GM21529 (cell line): ENCODE measurements at regions not wholly inside any gene's neighbourhood (a gene's known extent, or its start where the extent isn't known, plus 50 kb on each side); places are given as distances from the start of the nearest gene placed in this dataset.
"Not testable (repeated sequence)": the region's sequence is repeated elsewhere in the genome, so short reads cannot be mapped to it uniquely, and the experiment has no call there.

ENCODE experiments used
- ATAC-seq: cut with Tn5 transposase; IDR thresholded peaks from one replicate; pipeline ENCODE4 v1.9.1; 2021; ENCODE audit not compliant: unreplicated experiment

- ATAC-seq = no peak
Measured at GRCh38 chr16:63684149-63685101, 1437.4 kb downstream of the CDH11 start.

- ATAC-seq = no peak
Measured at GRCh38 chr16:63682844-63683243, 1439.0 kb downstream of the CDH11 start.

GRCh38 chr16:63672493-63672892 lies 1449.4 kb downstream of the CDH11 start:
- no peak for ATAC-seq

- ATAC-seq = no peak
Measured at GRCh38 chr16:63663155-63663554, 1458.7 kb downstream of the CDH11 start.

- no peak for ATAC-seq
Measured at GRCh38 chr16:63655846-63656245, 1466.0 kb downstream of the CDH11 start.

GRCh38 chr16:63653044-63653839 lies 1468.6 kb downstream of the CDH11 start:
- ATAC-seq = no peak

- no peak for ATAC-seq
Measured at GRCh38 chr16:63652091-63652490, 1469.8 kb downstream of the CDH11 start.

GRCh38 chr16:63650550-63650949 lies 1471.3 kb downstream of the CDH11 start:
- no peak for ATAC-seq

- ATAC-seq = not testable (repeated sequence)
Measured at GRCh38 chr16:63633706-63634445, 1488.0 kb downstream of the CDH11 start.

GRCh38 chr16:63629272-63629671 lies 1492.6 kb downstream of the CDH11 start:
- no peak for ATAC-seq

GRCh38 chr16:63628812-63629211 lies 1493.1 kb downstream of the CDH11 start:
- no peak for ATAC-seq

- no peak for ATAC-seq
Measured at GRCh38 chr16:63625126-63625525, 1496.7 kb downstream of the CDH11 start.

- ATAC-seq = no peak
Measured at GRCh38 chr16:63623551-63624039, 1498.3 kb downstream of the CDH11 start.

- ATAC-seq = no peak
Measured at GRCh38 chr16:63618896-63619485, 1502.9 kb downstream of the CDH11 start.

GRCh38 chr16:63617990-63618763 lies 1503.7 kb downstream of the CDH11 start:
- ATAC-seq = no peak

GRCh38 chr16:63617047-63617989 lies 1504.5 kb downstream of the CDH11 start:
- no peak for ATAC-seq

- ATAC-seq = no peak
Measured at GRCh38 chr16:63614429-63614828, 1507.4 kb downstream of the CDH11 start.

GRCh38 chr16:63613701-63614100 lies 1508.2 kb downstream of the CDH11 start:
- ATAC-seq = no peak
